Spleen (tissue), 7 donors: ENCODE measurements at regions not wholly inside any gene's neighbourhood (a gene's known extent, or its start where the extent isn't known, plus 50 kb on each side); places are given as distances from the start of the nearest gene placed in this dataset.

Experiments used
- CTCF ChIP-seq, 11 experiments: fragments of 200-600 bp in 7 of 11; fragments of 450-650 bp in 4 of 11; sonication (generic) in 4 of 11; IDR thresholded peaks in 8 of 11; conservative IDR thresholded peaks in 3 of 11; 1 replicate in 7 of 11; 2 replicates in 4 of 11; pipeline versions ENCODE4 v1.4.0 to v1.8.0; 2016 to 2021; ENCODE audit warnings: antibody characterized with exemption in 11 of 11, inconsistent platforms in 4 of 11, mild to moderate bottlenecking in 1 of 11
- POLR2A ChIP-seq, 3 donors: fragments of 450-650 bp; IDR thresholded peaks; one replicate each; pipeline ENCODE4 v1.5.1; 2017; ENCODE audit warnings: antibody characterized with exemption in 3 of 3, mild to moderate bottlenecking in 1 of 3
- donor health status: DM: no; HTN: no; CAD: no; lungs with moderate emphysema.
- donor health status: DM: no; HTN: no; CAD: no.
- donor health status: DM: no; HTN: no; CAD: no.

GRCh38 chr2:12842917-12843316 lies 126.2 kb downstream of the TRIB2 start:
- TF ChIP-seq CTCF (IDR thresholded peaks at IDR 0.05 in 8 of 11, conservative IDR thresholded peaks at IDR 0.05 in 3 of 11) (no peak), POLR2A (IDR thresholded peaks at IDR 0.05) (no peak)
